Stomach (tissue), 4 donors: ENCODE measurements at regions not wholly inside any gene's neighbourhood (a gene's known extent, or its start where the extent isn't known, plus 50 kb on each side); places are given as distances from the start of the nearest gene placed in this dataset.

Experiments used
- EP300 ChIP-seq: sonication (generic); formaldehyde crosslinking; IDR thresholded peaks from one replicate; pipeline ENCODE4 v1.6.1; 2017; ENCODE audit warnings: antibody characterized with exemption
- POLR2A ChIP-seq, 4 donors: fragments of 450-650 bp; IDR thresholded peaks; one replicate each; pipeline ENCODE4 v1.6.1; 2016; ENCODE audit warnings: antibody characterized with exemption in 4 of 4, control low read depth in 2 of 4, mild to moderate bottlenecking in 1 of 4, moderate library complexity in 1 of 4
- TF ChIP-seq, protein P1 (sequence below), 7 experiments: fragments of 450-650 bp in 4 of 7; fragments of 200-600 bp in 3 of 7; sonication (generic) in 3 of 7; IDR thresholded peaks; one replicate each; pipeline ENCODE4 v1.5.1; 2016 to 2019; ENCODE audit warnings: antibody characterized with exemption in 7 of 7, control low read depth in 2 of 7, mild to moderate bottlenecking in 1 of 7

DNA sequence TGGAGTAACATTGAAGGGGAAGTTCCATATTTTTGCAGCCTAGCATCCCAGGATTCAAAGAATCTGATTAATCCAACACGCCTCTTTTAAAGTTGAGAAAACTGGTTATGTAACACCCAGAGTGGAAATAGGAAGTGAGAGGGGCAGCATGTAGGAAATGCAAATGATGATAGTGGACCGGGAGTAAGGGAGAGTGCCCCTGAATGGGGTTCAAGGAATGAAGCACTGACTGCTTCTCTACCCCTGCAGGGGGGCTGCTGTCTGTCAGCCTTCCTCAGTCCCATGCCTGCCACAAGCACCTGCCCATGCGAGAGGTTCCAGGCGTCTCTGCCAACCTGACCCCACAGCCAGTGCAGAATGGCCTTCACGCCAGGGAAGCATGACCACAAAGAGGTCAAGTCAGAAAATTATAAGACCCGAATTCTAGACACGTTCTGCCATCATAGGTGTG lies 126.5 kb upstream of the CCND2 start:
- TF ChIP-seq, protein P1, sequence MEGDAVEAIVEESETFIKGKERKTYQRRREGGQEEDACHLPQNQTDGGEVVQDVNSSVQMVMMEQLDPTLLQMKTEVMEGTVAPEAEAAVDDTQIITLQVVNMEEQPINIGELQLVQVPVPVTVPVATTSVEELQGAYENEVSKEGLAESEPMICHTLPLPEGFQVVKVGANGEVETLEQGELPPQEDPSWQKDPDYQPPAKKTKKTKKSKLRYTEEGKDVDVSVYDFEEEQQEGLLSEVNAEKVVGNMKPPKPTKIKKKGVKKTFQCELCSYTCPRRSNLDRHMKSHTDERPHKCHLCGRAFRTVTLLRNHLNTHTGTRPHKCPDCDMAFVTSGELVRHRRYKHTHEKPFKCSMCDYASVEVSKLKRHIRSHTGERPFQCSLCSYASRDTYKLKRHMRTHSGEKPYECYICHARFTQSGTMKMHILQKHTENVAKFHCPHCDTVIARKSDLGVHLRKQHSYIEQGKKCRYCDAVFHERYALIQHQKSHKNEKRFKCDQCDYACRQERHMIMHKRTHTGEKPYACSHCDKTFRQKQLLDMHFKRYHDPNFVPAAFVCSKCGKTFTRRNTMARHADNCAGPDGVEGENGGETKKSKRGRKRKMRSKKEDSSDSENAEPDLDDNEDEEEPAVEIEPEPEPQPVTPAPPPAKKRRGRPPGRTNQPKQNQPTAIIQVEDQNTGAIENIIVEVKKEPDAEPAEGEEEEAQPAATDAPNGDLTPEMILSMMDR (IDR thresholded peaks at IDR 0.05): no peak
- no peak for TF ChIP-seq POLR2A (IDR thresholded peaks at IDR 0.05)
- no peak for TF ChIP-seq EP300
